Activated CD4-positive, alpha-beta T cell treated with anti-CD3 and anti-CD28 coated beads for 36 hours (primary cell): ENCODE measurements at regions not wholly inside any gene's neighbourhood (a gene's known extent, or its start where the extent isn't known, plus 50 kb on each side); places are given as distances from the start of the nearest gene placed in this dataset.

Experiments used
- ATAC-seq: fragments of 200-7000 bp; cut with Tn5 transposase; one replicate; pipeline ENCODE4 v1.10.0; 2021; ENCODE audit warnings: mild to moderate bottlenecking, moderate library complexity
- CTCF ChIA-PET: fragments of 350-600 bp; sonication (Branson Sonifier 250); formaldehyde crosslinking; loops from one replicate; lab custom pipeline; 2021; ENCODE audit warnings: antibody characterized with exemption; lab: Charles Lee
- POLR2A ChIA-PET: fragments of 350-600 bp; sonication (Branson Sonifier 250); formaldehyde crosslinking; loops from one replicate; lab custom pipeline; 2021; ENCODE audit warnings: antibody characterized with exemption, inconsistent platforms; lab: Charles Lee
- DNase-seq: peaks from one replicate; pipeline ENCODE4 v3.0.0-alpha.2; 2020
- H3K27ac Mint-ChIP-seq: one replicate; pipeline ENCODE4 v1.8.0; 2021; ENCODE audit warnings: mixed read lengths
- H3K27me3 Mint-ChIP-seq: one replicate; pipeline ENCODE4 v1.8.0; 2021; ENCODE audit warnings: mixed read lengths
- H3K36me3 Mint-ChIP-seq: one replicate; pipeline ENCODE4 v1.8.0; 2021; ENCODE audit warnings: low read depth, mixed read lengths
- H3K4me1 Mint-ChIP-seq: one replicate; pipeline ENCODE4 v1.8.0; 2021; ENCODE audit warnings: mixed read lengths
- H3K4me3 Mint-ChIP-seq: one replicate; pipeline ENCODE4 v1.8.0; 2021; ENCODE audit warnings: mild to moderate bottlenecking, moderate library complexity, mixed read lengths
- H3K9me3 Mint-ChIP-seq: one replicate; pipeline ENCODE4 v1.8.0; 2021; ENCODE audit warnings: low read depth, mixed read lengths
- intact Hi-C, 2 experiments: fragments of 100-400 bp; cut with DNase I in 1 of 2; cut with micrococcal nuclease in 1 of 2; formaldehyde crosslinking; loops; one replicate each; pipeline versions ENCODE4 v1.14.2 to v1.15.1; 2022 to 2024; cut with DNase I, micrococcal nuclease

DNA sequence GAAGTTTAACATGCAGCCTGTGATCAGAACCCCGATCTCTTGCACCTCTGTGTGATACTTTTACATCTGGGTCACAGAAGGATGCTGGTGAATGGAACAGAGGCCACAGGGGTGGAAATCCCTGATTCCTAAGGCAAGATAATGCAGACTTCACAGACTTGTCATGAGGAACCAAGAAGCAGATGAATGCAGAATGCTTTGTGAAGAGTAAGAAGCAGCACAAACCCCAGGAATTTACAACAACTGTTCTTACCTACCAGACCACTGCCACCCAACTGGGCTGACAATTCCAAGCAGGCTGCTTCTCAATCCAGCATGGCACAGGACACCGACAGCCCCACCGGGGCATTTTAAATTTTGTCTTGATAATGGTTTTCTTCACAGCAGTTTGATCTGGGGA, 113.2 kb upstream of the CD93 start:
- intact Hi-C loops: no loop called here
- POLR2A ChIA-PET: no interaction called here
- Mint-ChIP-seq H3K36me3 (no peaks in the 10 kb centered on the region), H3K27me3 (peaks cover 2% of the 10 kb centered on the region), H3K9me3 (no peaks in the 10 kb centered on the region), H3K4me1 (no peaks in the 10 kb centered on the region), H3K27ac (no peak overlapping the region), H3K4me3 (no peak overlapping the region)
- ATAC-seq (no peak), DNase-seq (no peak)
- CTCF ChIA-PET: no interaction called here

DNA sequence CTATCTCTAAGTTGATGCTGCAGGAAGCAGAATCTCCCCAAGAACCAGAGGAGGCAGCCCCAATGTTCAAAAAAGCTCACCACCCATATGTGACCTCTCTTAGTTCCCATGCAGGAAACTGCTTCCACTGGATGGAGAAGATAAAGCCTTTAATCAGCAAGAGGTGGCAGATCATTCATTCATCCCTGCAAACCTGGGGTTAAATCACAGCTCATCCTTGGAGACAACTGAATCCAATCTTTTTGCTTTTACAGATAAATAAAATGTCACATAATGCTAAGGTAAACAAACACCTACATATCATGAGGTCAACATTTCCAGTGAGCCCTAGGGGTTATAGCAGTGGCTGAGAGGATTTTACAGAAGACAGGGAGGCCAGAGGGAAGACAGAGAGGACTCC, 112.7 kb upstream of the CD93 start:
- peaks cover 2% of the 10 kb centered on the region for H3K27me3 Mint-ChIP-seq
- ChIA-PET CTCF (interaction anchor here (0.7 kb wide), 1 partner anchor 508 kb away, joined by 3 read pairs; no protein-coding TSS in a partner anchor), POLR2A (no interaction called here)
- H3K9me3 Mint-ChIP-seq: no peaks in the 10 kb centered on the region
- intact Hi-C loops: no loop called here
- H3K36me3 Mint-ChIP-seq: no peaks in the 10 kb centered on the region
- H3K4me3 Mint-ChIP-seq: no peak overlapping the region
- no peak overlapping the region for H3K27ac Mint-ChIP-seq
- H3K4me1 Mint-ChIP-seq: no peaks in the 10 kb centered on the region
- no peak for DNase-seq
- no peak for ATAC-seq

DNA sequence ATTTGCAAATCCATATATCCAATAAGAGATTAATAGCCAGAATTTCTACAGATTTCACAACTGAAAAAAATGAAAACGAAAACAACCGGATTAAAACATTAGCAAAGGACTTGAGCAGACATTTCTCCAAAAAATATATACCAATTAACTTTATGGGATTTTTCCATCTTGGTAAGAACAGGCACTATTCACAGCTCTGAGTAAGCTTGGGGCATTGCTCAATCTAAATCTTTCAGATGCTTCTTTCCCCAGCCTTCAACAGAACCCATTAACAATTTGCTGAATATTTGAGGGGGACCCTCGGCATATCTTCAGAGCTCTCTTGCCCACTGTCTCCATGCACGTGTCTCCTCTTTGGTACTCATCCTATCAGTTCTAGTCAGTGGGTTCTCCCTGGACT, 111.7 kb upstream of the CD93 start:
- H3K4me1 Mint-ChIP-seq: no peaks in the 10 kb centered on the region
- ChIA-PET CTCF (no interaction called here), POLR2A (no interaction called here)
- H3K27me3 Mint-ChIP-seq: peaks cover 2% of the 10 kb centered on the region
- no peaks in the 10 kb centered on the region for H3K9me3 Mint-ChIP-seq
- intact Hi-C loops: no loop called here
- no peak for DNase-seq
- no peaks in the 10 kb centered on the region for H3K36me3 Mint-ChIP-seq
- no peak for ATAC-seq
- H3K27ac Mint-ChIP-seq: no peak overlapping the region
- no peak overlapping the region for H3K4me3 Mint-ChIP-seq

DNA sequence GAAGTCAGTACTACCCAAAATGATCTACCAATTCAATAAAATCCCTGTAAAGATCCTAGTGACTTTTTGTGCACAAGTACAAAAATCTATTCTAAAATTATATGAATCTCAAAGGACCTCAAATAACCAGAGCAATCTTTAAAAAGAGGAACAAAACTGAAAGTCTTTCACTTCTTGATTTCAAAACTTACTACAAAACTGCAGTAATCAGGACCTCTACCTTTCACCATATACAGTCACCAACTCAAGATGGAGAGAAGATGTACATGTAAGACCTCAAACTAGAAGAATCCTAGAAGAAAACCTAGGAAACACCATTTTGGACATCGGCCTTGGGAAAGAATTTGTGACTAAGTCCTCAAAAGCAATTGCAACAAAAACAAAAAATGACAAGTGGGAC, 109.5 kb upstream of the CD93 start:
- H3K36me3 Mint-ChIP-seq: no peaks in the 10 kb centered on the region
- ATAC-seq (no peak), DNase-seq (no peak)
- ChIA-PET POLR2A (no interaction called here), CTCF (no interaction called here)
- H3K27ac Mint-ChIP-seq: no peak overlapping the region
- H3K9me3 Mint-ChIP-seq: no peaks in the 10 kb centered on the region
- no peaks in the 10 kb centered on the region for H3K4me1 Mint-ChIP-seq
- H3K4me3 Mint-ChIP-seq: no peak overlapping the region
- H3K27me3 Mint-ChIP-seq: peaks cover 2% of the 10 kb centered on the region
- intact Hi-C loops: loop anchor here in 1 of 2 experiments (1.0 kb wide), 1 partner anchor 8 kb away; no protein-coding TSS in a partner anchor

DNA sequence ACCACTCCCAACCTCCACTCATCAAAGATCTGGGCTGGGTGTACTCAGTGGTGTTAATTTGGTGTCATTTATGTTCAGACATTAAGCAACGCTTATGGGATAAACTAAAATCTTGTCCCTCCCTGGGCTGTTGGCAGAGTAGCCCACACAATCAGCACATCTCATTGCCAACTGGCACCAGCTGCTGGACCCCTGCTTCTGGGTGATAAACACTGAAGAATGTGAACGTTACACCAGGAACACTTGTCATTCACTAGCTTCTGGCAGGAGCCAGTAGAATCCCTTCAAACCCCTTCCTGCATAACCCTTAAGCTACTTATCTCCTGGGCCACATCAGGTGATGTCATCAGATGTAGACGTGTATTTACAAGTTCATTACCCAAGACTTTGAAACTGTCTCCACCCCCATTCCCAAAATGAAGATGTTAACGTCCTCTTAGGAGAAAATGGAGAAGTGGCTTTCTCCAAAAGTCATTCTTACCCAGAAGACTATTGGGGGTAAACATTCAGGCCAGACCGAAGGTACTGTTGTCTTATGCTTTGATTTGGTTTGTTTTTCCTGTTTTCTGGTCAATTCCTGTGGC, 107.8 kb upstream of the CD93 start:
- CTCF ChIA-PET: no interaction called here
- Mint-ChIP-seq H3K4me1 (no peaks in the 10 kb centered on the region), H3K27me3 (no peaks in the 10 kb centered on the region), H3K4me3 (no peak overlapping the region), H3K27ac (no peak overlapping the region), H3K36me3 (no peaks in the 10 kb centered on the region), H3K9me3 (no peaks in the 10 kb centered on the region)
- intact Hi-C loops: no loop called here
- POLR2A ChIA-PET: no interaction called here
- DNase-seq (no peak), ATAC-seq (no peak)

DNA sequence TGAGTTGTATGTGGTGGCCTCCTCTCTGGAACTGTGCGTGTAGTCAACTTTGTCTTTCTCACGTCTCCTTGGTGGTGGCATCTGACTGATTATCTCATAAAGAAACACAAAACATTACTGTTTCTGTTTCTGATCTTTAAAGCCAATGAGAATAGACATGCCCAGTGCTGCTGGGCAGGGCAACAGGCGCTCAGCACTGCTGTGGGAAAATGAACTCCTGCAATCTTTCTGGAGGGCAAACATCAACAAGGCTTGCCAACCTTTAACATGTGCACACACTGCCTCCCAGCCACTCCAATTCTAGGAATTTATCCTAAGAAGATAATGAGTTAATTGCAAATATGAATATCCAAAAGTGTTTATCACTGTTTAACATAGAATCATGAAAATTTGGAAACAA, 106.3 kb upstream of the CD93 start:
- Mint-ChIP-seq H3K4me3 (no peak overlapping the region), H3K36me3 (no peaks in the 10 kb centered on the region), H3K9me3 (no peaks in the 10 kb centered on the region), H3K27me3 (no peaks in the 10 kb centered on the region), H3K27ac (no peak overlapping the region), H3K4me1 (no peaks in the 10 kb centered on the region)
- ChIA-PET POLR2A (no interaction called here), CTCF (no interaction called here)
- intact Hi-C loops: no loop called here
- DNase-seq (no peak), ATAC-seq (no peak)

DNA sequence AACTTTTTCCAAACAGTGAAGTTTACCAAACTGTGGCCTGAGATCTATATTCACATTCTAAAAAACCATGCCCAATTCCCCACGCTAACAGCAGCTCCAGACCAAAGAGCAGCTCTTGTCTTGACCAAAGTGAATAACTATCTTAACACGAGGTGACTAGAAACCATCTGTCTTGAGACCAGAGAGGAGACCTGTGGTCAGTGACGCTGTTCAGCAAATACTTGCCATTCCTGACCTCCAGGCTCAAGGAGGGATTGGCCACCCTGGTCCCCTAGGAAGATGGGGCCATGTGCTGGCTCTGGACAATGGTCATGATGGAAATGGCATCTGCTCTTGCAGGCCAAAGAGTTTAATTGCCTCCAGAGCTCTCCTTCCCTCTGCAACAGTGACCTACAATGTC, 104.4 kb upstream of the CD93 start:
- no peaks in the 10 kb centered on the region for H3K4me1 Mint-ChIP-seq
- no peaks in the 10 kb centered on the region for H3K9me3 Mint-ChIP-seq
- ChIA-PET POLR2A (no interaction called here), CTCF (no interaction called here)
- H3K27me3 Mint-ChIP-seq: no peaks in the 10 kb centered on the region
- H3K36me3 Mint-ChIP-seq: no peaks in the 10 kb centered on the region
- no peak overlapping the region for H3K27ac Mint-ChIP-seq
- intact Hi-C loops: no loop called here
- ATAC-seq (no peak), DNase-seq (no peak)
- H3K4me3 Mint-ChIP-seq: no peak overlapping the region

DNA sequence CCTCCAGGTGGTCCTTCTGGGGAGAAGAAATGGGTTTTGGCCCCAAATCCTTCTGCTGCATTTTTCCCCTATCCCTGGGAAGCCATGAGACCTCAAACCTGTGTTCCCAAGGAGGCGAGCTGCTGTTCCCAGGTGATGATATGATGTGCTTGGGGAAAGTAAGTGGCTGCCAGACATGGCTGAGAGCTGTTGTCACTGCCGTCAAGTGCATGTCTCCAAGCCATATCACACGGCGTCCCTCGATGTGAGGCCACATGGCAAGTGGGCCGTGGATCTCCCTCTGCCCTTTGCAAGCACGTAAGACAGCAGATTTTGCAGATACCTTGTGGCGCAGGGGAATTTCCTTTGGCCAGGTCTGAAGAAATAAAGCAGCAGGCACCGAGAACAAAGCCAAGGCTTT, 103.7 kb upstream of the CD93 start:
- intact Hi-C loops: no loop called here

DNA sequence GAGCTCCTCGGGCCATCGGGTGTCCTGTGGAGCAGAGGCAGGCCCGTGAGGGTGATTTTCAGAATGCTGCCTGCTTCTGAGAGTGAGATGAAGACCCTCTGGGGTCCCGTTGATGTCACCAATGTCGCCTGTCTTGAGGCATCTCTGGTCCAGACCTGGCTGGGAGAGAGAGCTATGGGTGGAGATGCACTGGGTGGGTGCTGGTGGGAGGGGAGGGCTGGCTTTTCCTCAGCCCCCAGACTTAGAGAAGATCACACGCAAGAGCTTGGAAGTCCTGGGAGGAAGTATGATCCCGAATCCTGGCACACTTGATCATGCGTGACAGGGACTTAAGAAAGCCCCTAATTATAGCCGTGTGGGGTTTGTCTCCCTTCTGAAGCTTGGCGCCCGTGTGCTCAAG, 103.2 kb upstream of the CD93 start:
- CTCF ChIA-PET: no interaction called here
- no peak for DNase-seq
- no peak overlapping the region for H3K27ac Mint-ChIP-seq
- no peaks in the 10 kb centered on the region for H3K4me1 Mint-ChIP-seq
- no peaks in the 10 kb centered on the region for H3K9me3 Mint-ChIP-seq
- intact Hi-C loops: no loop called here
- no peak overlapping the region for H3K4me3 Mint-ChIP-seq
- POLR2A ChIA-PET: no interaction called here
- H3K36me3 Mint-ChIP-seq: no peaks in the 10 kb centered on the region
- H3K27me3 Mint-ChIP-seq: peaks cover 2% of the 10 kb centered on the region
- ATAC-seq: no peak

More for the DNA sequence above, 103.7 kb upstream of the CD93 start:
- Mint-ChIP-seq H3K36me3 (no peaks in the 10 kb centered on the region), H3K9me3 (no peaks in the 10 kb centered on the region), H3K4me1 (no peaks in the 10 kb centered on the region), H3K27ac (no peak overlapping the region), H3K4me3 (no peak overlapping the region), H3K27me3 (peaks cover under 1% of the 10 kb centered on the region)
- CTCF ChIA-PET: no interaction called here
- ATAC-seq: no peak
- no peak for DNase-seq
- POLR2A ChIA-PET: no interaction called here

DNA sequence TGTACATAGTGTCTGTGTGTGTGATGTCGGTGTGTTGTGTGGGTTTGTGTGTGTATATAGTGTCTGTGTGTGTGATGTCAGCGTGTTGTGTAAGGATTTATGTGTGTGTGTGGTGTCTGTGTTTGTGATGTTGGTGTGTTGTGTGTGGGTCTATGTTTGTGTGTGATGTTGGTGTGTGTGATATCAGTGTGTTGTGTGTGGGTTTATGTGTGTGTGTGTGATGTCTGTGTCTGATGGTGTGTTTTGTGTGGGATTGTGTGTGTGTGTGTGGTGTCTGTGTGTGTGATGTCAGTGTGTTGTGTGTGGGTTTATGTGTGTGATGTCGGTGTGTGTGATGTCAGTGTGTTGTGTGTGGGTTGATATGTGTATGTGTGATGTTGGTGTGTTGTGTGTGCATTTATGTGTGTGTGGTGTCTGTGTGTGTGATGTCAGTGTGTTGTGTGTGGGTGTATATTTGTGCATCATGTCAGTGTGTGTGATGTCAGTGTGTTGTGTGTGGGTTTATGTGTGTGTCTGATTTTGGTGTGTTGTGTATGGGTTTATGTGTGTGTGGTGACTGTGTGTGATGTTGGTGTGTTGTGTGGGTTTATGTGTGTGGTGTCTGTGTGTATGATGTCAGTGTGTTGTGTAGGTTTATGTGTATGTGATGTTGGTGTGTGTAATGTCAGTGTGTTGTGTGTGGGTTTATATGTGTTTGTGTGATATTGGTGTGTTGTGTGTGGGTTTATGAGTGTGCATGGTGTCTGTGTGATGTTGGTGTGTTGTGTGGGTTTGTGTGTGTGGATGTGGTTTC, 102.4 kb upstream of the CD93 start:
- CTCF ChIA-PET: no interaction called here

DNA sequence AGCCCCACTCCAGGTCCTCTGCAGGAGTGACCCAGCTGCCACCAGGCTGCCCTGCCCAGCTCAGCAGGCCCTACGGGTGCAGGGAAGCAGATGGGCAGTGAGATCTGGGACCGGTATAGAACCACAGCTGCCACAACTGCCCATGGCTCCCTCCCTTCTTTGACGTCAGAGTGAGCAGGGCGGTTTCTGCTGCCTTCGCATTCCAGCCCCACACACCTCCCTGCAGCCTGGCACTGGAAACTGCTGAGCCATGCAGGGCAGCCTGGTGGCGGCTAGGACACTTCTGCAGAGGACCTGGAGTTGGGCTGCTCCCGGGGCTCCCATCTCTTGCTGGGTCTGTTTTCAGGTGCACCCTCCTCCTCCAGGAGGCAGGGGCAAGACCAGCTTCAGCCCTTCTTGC, 101.6 kb upstream of the CD93 start:
- ATAC-seq (no peak), DNase-seq (no peak)
- Mint-ChIP-seq H3K4me3 (no peak overlapping the region), H3K27ac (no peak overlapping the region), H3K27me3 (peaks cover 2% of the 10 kb centered on the region), H3K36me3 (no peaks in the 10 kb centered on the region), H3K9me3 (no peaks in the 10 kb centered on the region), H3K4me1 (no peaks in the 10 kb centered on the region)
- intact Hi-C loops: loop anchor here in 1 of 2 experiments (1.0 kb wide), 1 partner anchor 8 kb away; no protein-coding TSS in a partner anchor
- ChIA-PET POLR2A (no interaction called here), CTCF (no interaction called here)

More for the DNA sequence above, 102.4 kb upstream of the CD93 start:
- Mint-ChIP-seq H3K27me3 (peaks cover 2% of the 10 kb centered on the region), H3K9me3 (no peaks in the 10 kb centered on the region), H3K4me1 (no peaks in the 10 kb centered on the region), H3K36me3 (no peaks in the 10 kb centered on the region), H3K27ac (no peak overlapping the region), H3K4me3 (no peak overlapping the region)
- ATAC-seq: no peak
- POLR2A ChIA-PET: no interaction called here
- DNase-seq: no peak
- intact Hi-C loops: no loop called here

DNA sequence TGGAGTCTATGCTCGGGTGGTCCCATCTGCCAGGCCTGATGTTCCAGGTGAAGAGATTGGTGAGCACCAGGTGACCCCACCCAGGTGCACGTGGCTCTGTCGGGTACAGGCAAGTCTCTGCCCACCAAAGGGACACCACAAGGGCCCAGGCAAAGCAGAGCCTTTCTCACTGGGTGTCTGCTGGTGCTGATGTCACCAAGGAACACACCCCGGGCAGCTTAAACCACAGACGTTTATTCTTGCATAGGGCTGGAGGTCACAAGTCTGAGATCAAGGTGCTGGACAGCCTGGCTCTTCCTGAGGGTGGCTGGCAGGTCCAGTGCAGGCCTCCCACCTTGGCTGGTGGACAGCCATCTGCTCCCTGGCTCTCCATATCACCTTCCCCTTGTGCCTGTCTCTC, 100.7 kb upstream of the CD93 start:
- no peak for ATAC-seq
- Mint-ChIP-seq H3K4me1 (no peaks in the 10 kb centered on the region), H3K27me3 (peaks cover 2% of the 10 kb centered on the region), H3K9me3 (no peaks in the 10 kb centered on the region), H3K36me3 (no peaks in the 10 kb centered on the region), H3K27ac (no peak overlapping the region), H3K4me3 (no peak overlapping the region)
- POLR2A ChIA-PET: no interaction called here
- no peak for DNase-seq
- CTCF ChIA-PET: no interaction called here
- intact Hi-C loops: loop anchor here in 1 of 2 experiments (1.0 kb wide), 1 partner anchor 8 kb away; no protein-coding TSS in a partner anchor
